ENCODE measurements at regions not wholly inside any gene's neighbourhood (a gene's known extent, or its start where the extent isn't known, plus 50 kb on each side); places are given as distances from the start of the nearest gene placed in this dataset.

DNA sequence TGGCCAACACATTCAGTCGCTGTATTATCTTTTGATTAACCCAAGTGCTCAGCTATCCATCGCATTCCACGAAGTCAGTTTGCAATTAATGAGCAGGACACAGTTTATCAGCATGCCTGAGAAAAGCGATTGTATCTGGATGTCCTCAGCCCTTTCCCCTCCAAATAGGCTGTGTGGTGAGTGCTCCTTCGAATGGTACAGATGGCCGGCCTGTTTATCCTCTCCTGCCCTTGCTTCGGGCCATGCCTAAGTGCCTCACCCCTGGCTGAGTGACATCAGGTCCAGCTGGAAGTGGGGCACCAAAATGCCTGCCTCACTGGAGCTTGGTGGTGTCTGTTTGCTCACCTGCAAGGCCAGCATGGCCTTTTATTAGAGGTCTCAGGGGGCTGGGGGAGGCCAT lies 317.3 kb downstream of the GADD45G start:
- no peaks in the 10 kb centered on the region for H3K9me2 ChIP-seq (ENCODE audit: insufficient read depth)
- no peak overlapping the region for H3K4me2 ChIP-seq (ENCODE audit: low read length)
- CTCF ChIA-PET: no interaction called here
- POLR2A ChIA-PET: no interaction called here
- H3K4me1 ChIP-seq (ENCODE audit: control insufficient read depth in 1 of 2, insufficient read depth in 2 of 2, low read length in 2 of 2): peaks cover 3 to 4% of the 10 kb centered on the region in 2 experiments; a peak in 2 of 4 replicates
- H2AFZ ChIP-seq (ENCODE audit: low read depth, low read length, poor library complexity, severe bottlenecking): no peak overlapping the region
- BruUV-seq (replicated peaks): no TSS peak
- H3K36me3 ChIP-seq (ENCODE audit: control insufficient read depth in 1 of 2, insufficient read depth in 2 of 2, low read length in 2 of 2): no peaks in the 10 kb centered on the region
- no peak overlapping the region for H3K4me3 ChIP-seq (replicated peaks in 1 of 2; ENCODE audit: low read depth in 1 of 2, low read length in 2 of 2)
- H3K9ac ChIP-seq (ENCODE audit: low read length): no peak overlapping the region
- H3K79me2 ChIP-seq (ENCODE audit: insufficient read depth, low read length): no peaks in the 10 kb centered on the region
- peaks cover 36% of the 10 kb centered on the region for H3K27me3 ChIP-seq (ENCODE audit: insufficient read depth, low read length)
- RAD21 ChIA-PET (ENCODE audit: low non-redundant PET in 1 of 2, low total read pairs in 2 of 2, uncharacterized antibody in 2 of 2, unreplicated experiment in 2 of 2): no interaction called here
- H4K20me1 ChIP-seq (ENCODE audit: insufficient read depth): no peaks in the 10 kb centered on the region
- intact Hi-C loops (cut with micrococcal nuclease): no loop called here
- no peak overlapping the region for H3K27ac ChIP-seq (ENCODE audit: low read depth, low read length)
- TF ChIP-seq, protein P1, sequence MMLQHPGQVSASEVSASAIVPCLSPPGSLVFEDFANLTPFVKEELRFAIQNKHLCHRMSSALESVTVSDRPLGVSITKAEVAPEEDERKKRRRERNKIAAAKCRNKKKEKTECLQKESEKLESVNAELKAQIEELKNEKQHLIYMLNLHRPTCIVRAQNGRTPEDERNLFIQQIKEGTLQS (IDR thresholded peaks at IDR 0.05): no peak
- TF ChIP-seq YY1 (IDR thresholded peaks at IDR 0.05; ENCODE audit: extremely low read depth, insufficient replicate concordance, low read depth, low read length): no peak
- TF ChIP-seq CBX3 (IDR thresholded peaks at IDR 0.05; ENCODE audit: low read depth): no peak
- DNase-seq (ENCODE audit: low read depth, low spot score) (no peak), ATAC-seq (no peak)
- H3K9me3 ChIP-seq (ENCODE audit: control insufficient read depth in 1 of 2, insufficient read depth in 1 of 2, low read depth in 1 of 2, low read length in 2 of 2): no peaks in the 10 kb centered on the region

DNA sequence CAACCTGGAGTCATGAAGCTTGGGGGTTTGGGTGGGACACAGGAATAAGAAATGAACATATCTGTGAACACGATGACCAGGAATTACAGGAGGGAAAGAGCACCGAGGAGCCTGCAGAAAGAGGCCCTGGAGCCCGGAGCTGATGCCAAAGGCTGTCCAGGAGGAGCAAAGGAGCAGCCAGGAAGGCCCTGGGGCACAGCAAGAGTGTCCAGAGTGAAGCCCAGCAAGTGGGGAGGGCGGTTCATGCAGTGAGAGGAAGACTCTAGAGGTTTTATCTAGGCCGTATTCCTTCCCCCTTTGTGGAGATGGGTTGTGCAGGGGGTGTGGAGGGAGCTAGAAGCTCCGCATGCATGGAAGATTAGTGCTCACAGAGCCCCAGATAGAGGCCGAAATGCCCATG lies 318.4 kb downstream of the GADD45G start:
- no peak overlapping the region for H3K4me3 ChIP-seq (replicated peaks in 1 of 2; ENCODE audit: low read depth in 1 of 2, low read length in 2 of 2)
- ATAC-seq (no peak), DNase-seq (ENCODE audit: low read depth, low spot score) (no peak)
- H3K4me1 ChIP-seq (ENCODE audit: control insufficient read depth in 1 of 2, insufficient read depth in 2 of 2, low read length in 2 of 2): peaks cover 3 to 4% of the 10 kb centered on the region in 2 experiments; a peak in 2 of 4 replicates
- H3K27me3 ChIP-seq (ENCODE audit: insufficient read depth, low read length): peaks cover 39% of the 10 kb centered on the region
- ChIA-PET RAD21 (ENCODE audit: low non-redundant PET in 1 of 2, low total read pairs in 2 of 2, uncharacterized antibody in 2 of 2, unreplicated experiment in 2 of 2) (no interaction called here), CTCF (interaction anchor here (0.8 kb wide), 1 partner anchor 320 kb away, joined by 4 read pairs; no protein-coding TSS in a partner anchor), POLR2A (no interaction called here)
- H3K9ac ChIP-seq (ENCODE audit: low read length): no peak overlapping the region
- H3K9me3 ChIP-seq (ENCODE audit: control insufficient read depth in 1 of 2, insufficient read depth in 1 of 2, low read depth in 1 of 2, low read length in 2 of 2): no peaks in the 10 kb centered on the region
- no peak overlapping the region for H3K27ac ChIP-seq (ENCODE audit: low read depth, low read length)
- BruUV-seq (replicated peaks): no TSS peak
- no peaks in the 10 kb centered on the region for H3K36me3 ChIP-seq (ENCODE audit: control insufficient read depth in 1 of 2, insufficient read depth in 2 of 2, low read length in 2 of 2)
- TF ChIP-seq, protein P2, sequence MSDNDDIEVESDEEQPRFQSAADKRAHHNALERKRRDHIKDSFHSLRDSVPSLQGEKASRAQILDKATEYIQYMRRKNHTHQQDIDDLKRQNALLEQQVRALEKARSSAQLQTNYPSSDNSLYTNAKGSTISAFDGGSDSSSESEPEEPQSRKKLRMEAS (IDR thresholded peaks at IDR 0.05): no peak
- TF ChIP-seq CBX3 (IDR thresholded peaks at IDR 0.05; ENCODE audit: low read depth): no peak
- TF ChIP-seq ZNF274 (IDR thresholded peaks at IDR 0.05; ENCODE audit: low read depth, low read length): no peak
- no peak for TF ChIP-seq EZH2 (IDR thresholded peaks at IDR 0.05)
- TF ChIP-seq, protein P1 (IDR thresholded peaks at IDR 0.05): no peak
- TF ChIP-seq EZH2phosphoT487 (IDR thresholded peaks at IDR 0.05; ENCODE audit: borderline replicate concordance): no peak
- no peak for TF ChIP-seq FOSL1 (IDR thresholded peaks at IDR 0.05; ENCODE audit: low read depth)
- TF ChIP-seq ELF1 (IDR thresholded peaks at IDR 0.05; ENCODE audit: borderline replicate concordance, low read depth): no peak
- TF ChIP-seq SIN3A (IDR thresholded peaks at IDR 0.05; ENCODE audit: low read depth): no peak
- no peak for TF ChIP-seq TCF7L2 (IDR thresholded peaks at IDR 0.05; ENCODE audit: borderline replicate concordance, extremely low read depth, insufficient read depth, insufficient read length)
- no peak for TF ChIP-seq POLR2A (IDR thresholded peaks at IDR 0.05; ENCODE audit: borderline replicate concordance, extremely low read depth, insufficient read depth, insufficient read length)
- no peak for TF ChIP-seq ZFX (IDR thresholded peaks at IDR 0.05)
- TF ChIP-seq, protein P3, sequence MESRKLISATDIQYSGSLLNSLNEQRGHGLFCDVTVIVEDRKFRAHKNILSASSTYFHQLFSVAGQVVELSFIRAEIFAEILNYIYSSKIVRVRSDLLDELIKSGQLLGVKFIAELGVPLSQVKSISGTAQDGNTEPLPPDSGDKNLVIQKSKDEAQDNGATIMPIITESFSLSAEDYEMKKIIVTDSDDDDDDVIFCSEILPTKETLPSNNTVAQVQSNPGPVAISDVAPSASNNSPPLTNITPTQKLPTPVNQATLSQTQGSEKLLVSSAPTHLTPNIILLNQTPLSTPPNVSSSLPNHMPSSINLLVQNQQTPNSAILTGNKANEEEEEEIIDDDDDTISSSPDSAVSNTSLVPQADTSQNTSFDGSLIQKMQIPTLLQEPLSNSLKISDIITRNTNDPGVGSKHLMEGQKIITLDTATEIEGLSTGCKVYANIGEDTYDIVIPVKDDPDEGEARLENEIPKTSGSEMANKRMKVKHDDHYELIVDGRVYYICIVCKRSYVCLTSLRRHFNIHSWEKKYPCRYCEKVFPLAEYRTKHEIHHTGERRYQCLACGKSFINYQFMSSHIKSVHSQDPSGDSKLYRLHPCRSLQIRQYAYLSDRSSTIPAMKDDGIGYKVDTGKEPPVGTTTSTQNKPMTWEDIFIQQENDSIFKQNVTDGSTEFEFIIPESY (IDR thresholded peaks at IDR 0.05; ENCODE audit: extremely low read depth, insufficient replicate concordance, low read length): no peak
- TF ChIP-seq EGR1 (IDR thresholded peaks at IDR 0.05; ENCODE audit: low read depth): no peak
- TF ChIP-seq SP1 (IDR thresholded peaks at IDR 0.05; ENCODE audit: low read depth): no peak
- no peak for TF ChIP-seq POLR2AphosphoS5 (IDR thresholded peaks at IDR 0.05; ENCODE audit: low read depth, low read length)
- intact Hi-C loops (cut with micrococcal nuclease): no loop called here
- H3K4me2 ChIP-seq (ENCODE audit: low read length): no peak overlapping the region
- H4K20me1 ChIP-seq (ENCODE audit: insufficient read depth): no peaks in the 10 kb centered on the region
- H3K9me2 ChIP-seq (ENCODE audit: insufficient read depth): no peaks in the 10 kb centered on the region
- no peaks in the 10 kb centered on the region for H3K79me2 ChIP-seq (ENCODE audit: insufficient read depth, low read length)
- H2AFZ ChIP-seq (ENCODE audit: low read depth, low read length, poor library complexity, severe bottlenecking): no peak overlapping the region
